Naive B cell (primary cell): ENCODE measurements at regions not wholly inside any gene's neighbourhood (a gene's known extent, or its start where the extent isn't known, plus 50 kb on each side); places are given as distances from the start of the nearest gene placed in this dataset.

ENCODE experiments used
- ATAC-seq, 2 donors: fragments of 150-1000 bp; cut with Tn5 transposase; 2 replicates each; pipeline ENCODE4 v1.10.0; 2021; ENCODE audit warnings: low read depth in 2 of 2, mild to moderate bottlenecking in 2 of 2, moderate library complexity in 2 of 2
- DNase-seq: peaks from one replicate; pipeline ENCODE4 v3.0.0; 2022
- H3K27ac Mint-ChIP-seq, 6 donors: one replicate each; pipeline ENCODE4 v1.8.0; 2020 to 2022; ENCODE audit warnings: mild to moderate bottlenecking in 6 of 6, mixed read lengths in 6 of 6, moderate library complexity in 5 of 6, inconsistent platforms in 2 of 6
- H3K27me3 Mint-ChIP-seq, 3 donors: one replicate each; pipeline ENCODE4 v1.8.0; 2021 to 2022; ENCODE audit warnings: mixed read lengths in 3 of 3, mild to moderate bottlenecking in 1 of 3
- H3K36me3 Mint-ChIP-seq, 2 donors: one replicate each; pipeline ENCODE4 v1.8.0; 2020 to 2022; ENCODE audit warnings: mixed read lengths in 2 of 2, inconsistent platforms in 1 of 2, mild to moderate bottlenecking in 1 of 2
- H3K4me1 Mint-ChIP-seq, 3 donors: one replicate each; pipeline ENCODE4 v1.8.0; 2020 to 2022; ENCODE audit warnings: mixed read lengths in 3 of 3, inconsistent platforms in 1 of 3, mild to moderate bottlenecking in 1 of 3, moderate library complexity in 1 of 3
- H3K4me3 Mint-ChIP-seq, 8 donors: one replicate each; pipeline ENCODE4 v1.8.0; 2020 to 2022; ENCODE audit warnings: mild to moderate bottlenecking in 8 of 8, mixed read lengths in 8 of 8, moderate library complexity in 8 of 8, inconsistent platforms in 2 of 8
- H3K9me3 Mint-ChIP-seq, 7 donors: one replicate each; pipeline ENCODE4 v1.8.0; 2020 to 2022; ENCODE audit warnings: mixed read lengths in 7 of 7, mild to moderate bottlenecking in 5 of 7, inconsistent platforms in 2 of 7, moderate library complexity in 1 of 7

GRCh38 chrX:5415738-5416137 is 812.9 kb downstream of the NLGN4X start:
- no peaks in the 10 kb centered on the region for H3K4me1 Mint-ChIP-seq
- no peak overlapping the region for H3K4me3 Mint-ChIP-seq
- no peaks in the 10 kb centered on the region for H3K36me3 Mint-ChIP-seq
- DNase-seq = no peak
- H3K27ac Mint-ChIP-seq = peak overlapping the region in 1 of 6 donors; percentile 3
- H3K27me3 Mint-ChIP-seq = no peaks in the 10 kb centered on the region
- no peak for ATAC-seq
- peaks cover 0 to 5% (median 3%) of the 10 kb centered on the region in 7 donors for H3K9me3 Mint-ChIP-seq

- Mint-ChIP-seq H3K4me1 (no peaks in the 10 kb centered on the region), H3K4me3 (no peak overlapping the region), H3K27ac (no peak overlapping the region), H3K36me3 (no peaks in the 10 kb centered on the region), H3K9me3 (peaks cover 0 to 5% (median 0%) of the 10 kb centered on the region in 7 donors), H3K27me3 (no peaks in the 10 kb centered on the region)
- DNase-seq (no peak), ATAC-seq (no peak)
Observed at GRCh38 chrX:5409106-5409505, 819.6 kb downstream of the NLGN4X start.

DNA sequence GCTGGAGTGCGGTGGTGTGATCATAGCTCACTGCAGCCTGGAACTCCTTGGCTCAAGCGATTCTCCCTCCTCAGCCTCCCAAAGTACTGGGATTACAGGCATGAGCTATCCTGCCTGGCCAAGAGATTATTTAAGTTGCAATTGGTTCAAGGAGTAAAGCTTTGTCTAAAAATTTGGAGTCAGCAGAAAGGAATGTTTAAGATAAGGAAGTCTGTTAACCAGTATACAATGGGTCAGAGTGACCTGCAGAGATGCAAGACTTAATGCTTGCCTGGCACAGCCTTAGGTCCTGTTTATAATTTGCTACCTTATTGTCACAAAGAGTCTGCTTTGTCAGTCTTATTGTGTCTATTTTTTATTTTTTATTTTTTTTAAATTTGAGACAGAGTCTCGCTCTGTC is 826.2 kb downstream of the NLGN4X start:
- Mint-ChIP-seq H3K36me3 (no peaks in the 10 kb centered on the region), H3K9me3 (peaks cover 0 to 5% (median 4%) of the 10 kb centered on the region in 7 donors), H3K27ac (no peak overlapping the region), H3K4me3 (no peak overlapping the region), H3K27me3 (no peaks in the 10 kb centered on the region), H3K4me1 (no peaks in the 10 kb centered on the region)
- DNase-seq (no peak), ATAC-seq (no peak)

- DNase-seq (no peak), ATAC-seq (no peak)
- H3K27me3 Mint-ChIP-seq = no peaks in the 10 kb centered on the region
Observed at GRCh38 chrX:5399403-5399802, 829.3 kb downstream of the NLGN4X start.

GRCh38 chrX:5397409-5397808 is 831.3 kb downstream of the NLGN4X start:
- peak overlapping the region in 1 of 6 donors; percentile 75 for H3K27ac Mint-ChIP-seq
- ATAC-seq = no peak
- H3K36me3 Mint-ChIP-seq = no peaks in the 10 kb centered on the region
- no peaks in the 10 kb centered on the region for H3K27me3 Mint-ChIP-seq
- no peaks in the 10 kb centered on the region for H3K4me1 Mint-ChIP-seq
- DNase-seq = no peak
- H3K9me3 Mint-ChIP-seq = peaks cover 0 to 9% (median 2%) of the 10 kb centered on the region in 7 donors
- no peak overlapping the region for H3K4me3 Mint-ChIP-seq

More at GRCh38 chrX:5399403-5399802, 829.3 kb downstream of the NLGN4X start:
- no peak overlapping the region for H3K27ac Mint-ChIP-seq
- no peaks in the 10 kb centered on the region for H3K36me3 Mint-ChIP-seq
- no peaks in the 10 kb centered on the region for H3K4me1 Mint-ChIP-seq
- H3K9me3 Mint-ChIP-seq = peaks cover 0 to 7% (median 4%) of the 10 kb centered on the region in 7 donors
- no peak overlapping the region for H3K4me3 Mint-ChIP-seq

GRCh38 chrX:5390376-5390775 is 838.3 kb downstream of the NLGN4X start:
- no peak for ATAC-seq
- Mint-ChIP-seq H3K27ac (no peak overlapping the region), H3K4me1 (peaks cover 0 to 2% (median 0%) of the 10 kb centered on the region in 3 donors), H3K4me3 (no peak overlapping the region), H3K36me3 (no peaks in the 10 kb centered on the region), H3K27me3 (no peaks in the 10 kb centered on the region), H3K9me3 (peaks cover 4 to 12% (median 8%) of the 10 kb centered on the region in 7 donors)
- no peak for DNase-seq

- H3K27me3 Mint-ChIP-seq = no peaks in the 10 kb centered on the region
- peak; percentile 55 to 71 for ATAC-seq
- H3K4me3 Mint-ChIP-seq = no peak overlapping the region
- peak; percentile 1 for DNase-seq
- peaks cover 0 to 2% (median 0%) of the 10 kb centered on the region in 3 donors for H3K4me1 Mint-ChIP-seq
- no peaks in the 10 kb centered on the region for H3K36me3 Mint-ChIP-seq
- peaks cover 4 to 12% (median 8%) of the 10 kb centered on the region in 7 donors for H3K9me3 Mint-ChIP-seq
- H3K27ac Mint-ChIP-seq = no peak overlapping the region
Observed at GRCh38 chrX:5388087-5388486, 840.6 kb downstream of the NLGN4X start.

DNA sequence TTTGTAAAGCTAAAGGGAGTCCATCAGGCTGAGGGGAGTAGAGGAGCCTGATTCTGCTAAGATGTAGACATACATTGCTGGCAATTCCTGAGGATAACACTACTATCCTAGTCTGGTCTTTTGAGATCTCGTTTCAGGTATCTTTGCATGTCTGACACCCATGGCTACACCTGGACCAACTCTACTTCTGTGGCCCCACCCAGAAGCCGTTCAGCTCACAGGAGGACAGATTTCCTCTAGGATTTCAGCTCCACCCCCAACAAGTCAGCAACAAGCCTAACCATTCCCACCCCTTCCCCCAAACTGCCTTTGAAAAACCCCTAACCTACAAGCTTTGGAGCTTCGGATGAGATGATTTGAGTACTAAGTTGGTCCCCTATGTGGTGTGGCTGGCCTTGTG is 848.2 kb downstream of the NLGN4X start:
- Mint-ChIP-seq H3K27me3 (no peaks in the 10 kb centered on the region), H3K4me1 (no peaks in the 10 kb centered on the region), H3K4me3 (no peak overlapping the region), H3K36me3 (no peaks in the 10 kb centered on the region), H3K9me3 (peaks cover 0 to 7% (median 0%) of the 10 kb centered on the region in 7 donors), H3K27ac (no peak overlapping the region)
- DNase-seq = no peak
- ATAC-seq = no peak

DNA sequence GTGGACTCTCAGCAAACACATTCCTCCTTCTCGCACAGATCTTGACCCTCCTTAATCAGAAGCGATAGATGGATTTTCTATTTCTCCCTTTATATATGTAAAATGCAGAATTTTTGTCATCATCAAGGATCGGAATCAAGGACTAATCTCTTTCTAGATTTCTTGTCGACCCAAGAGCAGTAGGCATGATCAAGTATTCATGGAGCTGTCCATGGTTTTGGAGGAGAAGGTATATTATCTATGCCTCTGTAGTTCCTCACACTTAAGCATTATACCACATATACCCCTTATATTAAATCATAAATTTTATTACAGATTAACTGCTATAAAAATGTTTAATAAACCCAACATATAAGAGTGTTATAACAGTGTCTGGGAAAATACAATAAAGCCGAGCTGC is 886.8 kb downstream of the NLGN4X start:
- no peak for ATAC-seq
- Mint-ChIP-seq H3K36me3 (no peaks in the 10 kb centered on the region), H3K27ac (no peak overlapping the region)

DNA sequence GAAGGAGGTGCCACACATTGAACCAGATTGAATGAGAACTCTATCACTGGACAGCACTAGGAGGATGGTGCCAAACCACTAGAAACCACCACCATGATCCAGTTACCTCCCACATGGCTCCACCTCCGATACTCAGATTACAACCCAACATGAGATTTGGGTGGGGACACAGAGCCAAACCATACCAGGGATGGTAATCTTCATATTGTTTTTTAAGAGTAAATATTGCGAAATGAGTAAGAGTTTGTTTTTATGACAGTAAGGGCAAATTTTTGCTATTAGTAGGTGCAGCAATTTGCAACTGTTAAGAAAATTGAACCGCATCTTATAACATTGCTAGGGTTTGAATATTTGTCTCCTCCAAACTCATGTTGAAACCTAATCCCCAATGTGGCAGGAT is 891.5 kb downstream of the NLGN4X start:
- no peaks in the 10 kb centered on the region for H3K4me1 Mint-ChIP-seq
- H3K4me3 Mint-ChIP-seq = no peak overlapping the region
- H3K27ac Mint-ChIP-seq = no peak overlapping the region
- no peaks in the 10 kb centered on the region for H3K36me3 Mint-ChIP-seq
- H3K27me3 Mint-ChIP-seq = no peaks in the 10 kb centered on the region
- peaks cover 1 to 7% (median 4%) of the 10 kb centered on the region in 7 donors for H3K9me3 Mint-ChIP-seq
- ATAC-seq (no peak), DNase-seq (no peak)

More for the DNA sequence above, 886.8 kb downstream of the NLGN4X start:
- Mint-ChIP-seq H3K4me3 (no peak overlapping the region), H3K9me3 (peaks cover 2 to 4% (median 3%) of the 10 kb centered on the region in 7 donors), H3K4me1 (no peaks in the 10 kb centered on the region), H3K27me3 (no peaks in the 10 kb centered on the region)
- DNase-seq = no peak

- Mint-ChIP-seq H3K27me3 (no peaks in the 10 kb centered on the region), H3K9me3 (peaks cover 0 to 17% (median 4%) of the 10 kb centered on the region in 7 donors), H3K4me1 (no peaks in the 10 kb centered on the region), H3K4me3 (no peak overlapping the region), H3K27ac (no peak overlapping the region), H3K36me3 (no peaks in the 10 kb centered on the region)
- DNase-seq (no peak), ATAC-seq (no peak)
Observed at GRCh38 chrX:5324546-5324945, 904.1 kb downstream of the NLGN4X start.

DNA sequence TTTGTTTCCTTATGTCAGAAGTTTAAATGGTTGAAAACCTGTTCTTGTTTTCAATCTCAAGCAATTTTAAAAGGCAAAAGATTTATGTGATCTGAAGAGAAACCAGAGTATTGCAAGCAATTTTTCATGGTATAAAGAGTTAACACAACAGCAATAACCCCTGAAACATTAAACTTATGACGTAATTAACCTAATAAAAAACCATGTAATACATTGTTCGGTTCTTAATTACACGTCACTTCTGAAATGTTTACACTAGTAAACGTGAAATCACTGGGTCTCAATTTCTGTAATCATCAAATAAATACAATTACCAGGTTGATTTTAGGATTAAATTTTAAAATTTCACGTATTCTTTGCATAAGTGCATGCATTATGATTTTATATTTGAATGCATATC is 914.5 kb downstream of the NLGN4X start:
- Mint-ChIP-seq H3K27ac (no peak overlapping the region), H3K4me3 (no peak overlapping the region), H3K4me1 (no peaks in the 10 kb centered on the region), H3K36me3 (no peaks in the 10 kb centered on the region), H3K27me3 (no peaks in the 10 kb centered on the region), H3K9me3 (no peaks in the 10 kb centered on the region)
- DNase-seq (no peak), ATAC-seq (no peak)

GRCh38 chrX:5307416-5307815 is 921.3 kb downstream of the NLGN4X start:
- Mint-ChIP-seq H3K27ac (no peak overlapping the region), H3K4me1 (no peaks in the 10 kb centered on the region), H3K9me3 (no peaks in the 10 kb centered on the region), H3K4me3 (no peak overlapping the region), H3K27me3 (no peaks in the 10 kb centered on the region), H3K36me3 (no peaks in the 10 kb centered on the region)
- DNase-seq = no peak
- ATAC-seq = no peak

DNA sequence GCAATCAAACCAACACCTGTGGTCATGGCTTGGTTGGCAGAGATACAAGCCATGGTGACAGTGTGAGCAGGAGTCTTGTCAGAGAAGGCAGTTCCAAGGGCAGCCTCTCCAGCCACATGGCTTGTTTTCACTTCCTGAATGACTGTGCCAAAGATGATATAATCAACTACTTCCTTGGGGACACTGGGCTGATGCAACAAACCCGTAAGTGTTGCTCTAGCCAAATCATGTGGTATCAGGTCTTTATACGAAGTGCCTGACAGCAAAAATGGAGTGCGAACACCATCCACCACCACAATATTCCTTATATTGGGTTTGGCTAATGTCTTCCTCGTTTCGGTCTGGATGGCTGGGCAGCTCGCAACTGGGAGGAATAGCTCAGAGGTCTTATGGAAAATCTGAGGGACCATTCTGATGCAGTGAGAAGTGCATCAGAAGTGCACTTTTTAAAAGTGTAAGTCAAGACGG is 922.0 kb downstream of the NLGN4X start:
- H3K9me3 Mint-ChIP-seq = no peaks in the 10 kb centered on the region
- ATAC-seq (no peak), DNase-seq (no peak)
- no peaks in the 10 kb centered on the region for H3K4me1 Mint-ChIP-seq
- H3K27me3 Mint-ChIP-seq = no peaks in the 10 kb centered on the region
- H3K27ac Mint-ChIP-seq = no peak overlapping the region
- H3K36me3 Mint-ChIP-seq = no peaks in the 10 kb centered on the region
- no peak overlapping the region for H3K4me3 Mint-ChIP-seq

GRCh38 chrX:5305452-5305851 is 923.2 kb downstream of the NLGN4X start:
- no peak for DNase-seq
- ATAC-seq = no peak
- no peak overlapping the region for H3K4me3 Mint-ChIP-seq
- no peaks in the 10 kb centered on the region for H3K27me3 Mint-ChIP-seq
- H3K9me3 Mint-ChIP-seq = no peaks in the 10 kb centered on the region
- no peaks in the 10 kb centered on the region for H3K36me3 Mint-ChIP-seq
- no peaks in the 10 kb centered on the region for H3K4me1 Mint-ChIP-seq
- H3K27ac Mint-ChIP-seq = no peak overlapping the region
